HCT116 (cell line): ENCODE measurements at regions not wholly inside any gene's neighbourhood (a gene's known extent, or its start where the extent isn't known, plus 50 kb on each side); places are given as distances from the start of the nearest gene placed in this dataset.

Experiments
- ATAC-seq: fragments of 200-7000 bp; cut with Tn5 transposase; 2 replicates; pipeline ENCODE4 v1.9.1; 2020; ENCODE audit warnings: mild to moderate bottlenecking, moderate library complexity
- BruUV-seq: library from RNA; stranded (reverse); fragments of 400-500 nt; replicated peaks from 2 replicates; lab custom pipeline; 2021; lab: Mats Ljungman, UMichigan
- CTCF ChIA-PET: fragments of 300-600 bp; sonication (Branson Sonifier 250); formaldehyde crosslinking; loops from one replicate; lab custom pipeline; 2021; ENCODE audit warnings: antibody characterized with exemption; lab: Charles Lee
- POLR2A ChIA-PET: fragments of 300-600, 350-600 bp; sonication (Branson Sonifier 250); formaldehyde crosslinking; loops from one replicate; lab custom pipeline; 2021; ENCODE audit warnings: antibody characterized with exemption; lab: Charles Lee
- RAD21 ChIA-PET, 2 experiments: fragments of 300-600 bp; sonication (Branson Sonifier 250); formaldehyde crosslinking; loops; one replicate each; lab custom pipeline; 2023; ENCODE audit warnings: low total read pairs in 2 of 2; ENCODE audit not compliant: uncharacterized antibody in 2 of 2, unreplicated experiment in 2 of 2, low non-redundant PET in 1 of 2; lab: Charles Lee
- DNase-seq: peaks from one replicate; pipeline ENCODE4 v3.0.0-alpha.2; 2010; ENCODE audit warnings: low read depth, low spot score
- H2AFZ ChIP-seq: fragments of 200-600 bp; shearing (Covaris generic), sonication (generic); 2 replicates; pipeline ENCODE4 v1.6.1; 2017; ENCODE audit warnings: low read depth, mixed run types, mixed read lengths, antibody characterized with exemption, low read length; ENCODE audit not compliant: poor library complexity, severe bottlenecking
- H3K27ac ChIP-seq: 2 replicates; pipeline ENCODE4 v1.5.1; 2012; ENCODE audit warnings: low read depth, low read length
- H3K27me3 ChIP-seq: fragments of 200-600 bp; sonication (generic); 2 replicates; pipeline ENCODE4 v1.6.1; 2016; ENCODE audit warnings: mixed run types, low read length, mixed read lengths; ENCODE audit not compliant: insufficient read depth
- H3K36me3 ChIP-seq, 2 experiments: fragments of 200-500 bp in 1 of 2; fragments of 200-600 bp in 1 of 2; sonication (Bioruptor generic) in 1 of 2; sonication (generic) in 1 of 2; 2 replicates each; pipeline versions ENCODE4 v1.5.1 to v1.6.1; 2014 to 2016; ENCODE audit warnings: low read length in 2 of 2, inconsistent platforms in 1 of 2, mixed read lengths in 1 of 2, mixed run types in 1 of 2; ENCODE audit not compliant: insufficient read depth in 2 of 2, control insufficient read depth in 1 of 2
- H3K4me1 ChIP-seq, 2 experiments: fragments of 200-600 bp in 1 of 2; sonication (generic) in 1 of 2; 2 replicates each; pipeline versions ENCODE4 v1.5.1 to v1.6.1; 2012 to 2017; ENCODE audit warnings: low read length in 2 of 2, inconsistent platforms in 1 of 2, mild to moderate bottlenecking in 1 of 2, mixed read lengths in 1 of 2, mixed run types in 1 of 2, moderate library complexity in 1 of 2; ENCODE audit not compliant: insufficient read depth in 2 of 2, control insufficient read depth in 1 of 2
- H3K4me2 ChIP-seq: fragments of 200-600 bp; sonication (generic); 2 replicates; pipeline ENCODE4 v1.6.1; 2017; ENCODE audit warnings: mixed run types, low read length, mixed read lengths
- H3K4me3 ChIP-seq, 2 experiments: fragments of 200-600 bp in 1 of 2; sonication (generic) in 1 of 2; replicated peaks in 1 of 2; 2 replicates each; pipeline ENCODE4 v1.5.1; 2011 to 2016; ENCODE audit warnings: low read length in 2 of 2, control low read depth in 1 of 2, low read depth in 1 of 2, mild to moderate bottlenecking in 1 of 2, mixed read lengths in 1 of 2, mixed run types in 1 of 2
- H3K79me2 ChIP-seq: fragments of 200-600 bp; sonication (generic); 2 replicates; pipeline ENCODE4 v1.6.1; 2017; ENCODE audit warnings: mild to moderate bottlenecking, mixed run types, low read length, moderate library complexity, mixed read lengths; ENCODE audit not compliant: insufficient read depth
- H3K9ac ChIP-seq: fragments of 200-600 bp; sonication (generic); 2 replicates; pipeline ENCODE4 v1.6.1; 2016; ENCODE audit warnings: low read length, mixed read lengths
- H3K9me2 ChIP-seq: fragments of 200-600 bp; sonication (generic), shearing (Covaris generic); 2 replicates; pipeline ENCODE4 v1.6.1; 2017; ENCODE audit warnings: mixed run types, mild to moderate bottlenecking, moderate library complexity; ENCODE audit not compliant: insufficient read depth
- H3K9me3 ChIP-seq, 2 experiments: fragments of 200-500 bp in 1 of 2; fragments of 200-600 bp in 1 of 2; sonication (Bioruptor generic) in 1 of 2; sonication (generic) in 1 of 2; 2 replicates each; pipeline ENCODE4 v1.6.1; 2014 to 2017; ENCODE audit warnings: low read length in 2 of 2, mixed read lengths in 2 of 2, inconsistent platforms in 1 of 2, low read depth in 1 of 2, mild to moderate bottlenecking in 1 of 2, mixed run types in 1 of 2, moderate library complexity in 1 of 2; ENCODE audit not compliant: control insufficient read depth in 1 of 2, insufficient read depth in 1 of 2
- H4K20me1 ChIP-seq: fragments of 200-600 bp; sonication (generic), shearing (Covaris generic); 2 replicates; pipeline ENCODE4 v1.6.1; 2017; ENCODE audit warnings: mixed run types, mild to moderate bottlenecking, moderate library complexity; ENCODE audit not compliant: insufficient read depth
- ATF3 ChIP-seq: IDR thresholded peaks from 2 replicates; pipeline ENCODE4 v1.6.1; 2012
- CBX3 ChIP-seq: IDR thresholded peaks from 2 replicates; pipeline ENCODE4 v1.6.1; 2012; ENCODE audit warnings: low read depth
- CEBPB ChIP-seq: IDR thresholded peaks from 2 replicates; pipeline ENCODE4 v1.6.1; 2012; ENCODE audit warnings: low read depth
- CTCF ChIP-seq, 3 experiments: fragments of 200-600 bp in 1 of 3; sonication (generic) in 1 of 3; IDR thresholded peaks in 2 of 3; conservative IDR thresholded peaks in 1 of 3; 2 replicates each; pipeline ENCODE4 v1.5.1; 2012 to 2017; ENCODE audit warnings: low read depth in 2 of 3, low read length in 2 of 3, antibody characterized with exemption in 1 of 3, borderline replicate concordance in 1 of 3, control low read depth in 1 of 3, mild to moderate bottlenecking in 1 of 3, mixed read lengths in 1 of 3, mixed run types in 1 of 3, moderate library complexity in 1 of 3; ENCODE audit not compliant: insufficient read depth in 1 of 3
- EGR1 ChIP-seq: IDR thresholded peaks from 2 replicates; pipeline ENCODE4 v1.6.1; 2012; ENCODE audit warnings: low read depth
- ELF1 ChIP-seq: IDR thresholded peaks from 2 replicates; pipeline ENCODE4 v1.6.1; 2012; ENCODE audit warnings: low read depth, borderline replicate concordance
- FOSL1 ChIP-seq: IDR thresholded peaks from 2 replicates; pipeline ENCODE4 v1.6.1; 2012; ENCODE audit warnings: low read depth
- MAX ChIP-seq: IDR thresholded peaks from 2 replicates; pipeline ENCODE4 v1.6.1; 2012
- POLR2AphosphoS5 ChIP-seq: IDR thresholded peaks from 2 replicates; pipeline ENCODE4 v1.6.1; 2011; ENCODE audit warnings: mild to moderate bottlenecking, low read depth, low read length, moderate library complexity
- RAD21 ChIP-seq: IDR thresholded peaks from 2 replicates; pipeline ENCODE4 v1.6.1; 2012; ENCODE audit warnings: low read depth, mild to moderate bottlenecking
- SIN3A ChIP-seq: IDR thresholded peaks from 2 replicates; pipeline ENCODE4 v1.6.1; 2012; ENCODE audit warnings: low read depth
- SP1 ChIP-seq: IDR thresholded peaks from 2 replicates; pipeline ENCODE4 v1.6.1; 2012; ENCODE audit warnings: low read depth
- SRF ChIP-seq: IDR thresholded peaks from 2 replicates; pipeline ENCODE4 v1.6.1; 2012; ENCODE audit warnings: low read depth
- YY1 ChIP-seq: IDR thresholded peaks from 2 replicates; pipeline ENCODE4 v1.6.1; 2011; ENCODE audit warnings: low read length, low read depth, moderate library complexity, mild to moderate bottlenecking; ENCODE audit not compliant: insufficient replicate concordance; ENCODE audit errors: extremely low read depth
- ZBTB33 ChIP-seq: IDR thresholded peaks from 2 replicates; pipeline ENCODE4 v1.6.1; 2011; ENCODE audit warnings: mild to moderate bottlenecking, low read length, moderate library complexity; ENCODE audit not compliant: insufficient replicate concordance; ENCODE audit errors: extremely low read depth
- ZFX ChIP-seq: fragments of 450-650 bp; IDR thresholded peaks from 2 replicates; pipeline ENCODE4 v1.6.1; 2017
- ZNF274 ChIP-seq: fragments of 200-500 bp; sonication (Bioruptor generic); IDR thresholded peaks from 2 replicates; pipeline ENCODE4 v1.6.1; 2014; ENCODE audit warnings: mild to moderate bottlenecking, low read depth, low read length, inconsistent platforms
- intact Hi-C: fragments of 100-400 bp; cut with micrococcal nuclease; formaldehyde crosslinking; loops from 2 replicates; pipeline ENCODE4 v1.10.0; 2022

DNA sequence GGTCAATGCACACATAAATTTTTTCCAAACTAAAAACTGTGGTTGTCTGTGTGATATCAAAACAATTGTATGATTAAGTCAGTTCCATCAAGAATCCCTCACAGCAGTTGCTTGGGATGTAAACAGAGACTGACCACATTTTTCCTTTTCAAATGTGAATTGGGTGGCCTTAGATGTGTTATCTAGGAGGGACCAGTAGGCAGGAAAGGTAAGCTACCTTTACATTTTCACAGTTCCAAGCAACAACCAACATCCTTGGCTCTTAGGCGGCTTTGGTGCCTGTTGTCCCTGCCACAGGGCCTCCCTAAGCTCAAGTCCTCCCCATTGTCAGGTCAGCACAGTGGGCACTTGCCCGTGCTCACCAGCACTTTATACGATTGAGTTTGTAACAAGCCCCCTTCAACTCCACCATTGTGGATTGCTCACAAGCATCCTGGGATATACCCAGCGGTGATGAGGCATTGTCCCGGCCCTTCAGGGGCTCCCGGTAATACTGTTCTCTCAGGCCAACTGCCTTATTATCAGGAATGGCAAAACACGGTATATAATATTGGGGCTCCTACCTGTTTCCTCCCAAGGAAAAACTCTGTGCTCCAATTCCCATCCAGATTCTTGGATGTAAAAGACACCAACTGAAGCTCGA, 114.9 kb upstream of the ANKRD1 start:
- no peaks in the 10 kb centered on the region for H3K27me3 ChIP-seq
- no peak overlapping the region for H3K9ac ChIP-seq
- no peaks in the 10 kb centered on the region for H3K9me2 ChIP-seq
- H4K20me1 ChIP-seq: no peaks in the 10 kb centered on the region
- DNase-seq: no peak
- H3K4me1 ChIP-seq: no peaks in the 10 kb centered on the region
- ATAC-seq: no peak
- no peak overlapping the region for H3K4me2 ChIP-seq
- H3K27ac ChIP-seq: no peak overlapping the region
- H2AFZ ChIP-seq: no peak overlapping the region
- no peaks in the 10 kb centered on the region for H3K79me2 ChIP-seq
- POLR2A ChIA-PET: no interaction called here
- H3K9me3 ChIP-seq: no peaks in the 10 kb centered on the region
- H3K36me3 ChIP-seq: no peaks in the 10 kb centered on the region
- RAD21 ChIA-PET: no interaction called here
- no peak overlapping the region for H3K4me3 ChIP-seq
- intact Hi-C loops: no loop called here
- TF ChIP-seq ELF1: no peak
- TF ChIP-seq POLR2AphosphoS5: no peak
- no peak for TF ChIP-seq CEBPB
- no peak for TF ChIP-seq CBX3
- no peak for TF ChIP-seq SIN3A
- no TSS peak for BruUV-seq
- CTCF ChIA-PET: no interaction called here

GRCh38 chr10:91036807-91037411, 116.0 kb upstream of the ANKRD1 start:
- Histone ChIP-seq H2AFZ (no peak overlapping the region), H3K4me1 (no peaks in the 10 kb centered on the region), H3K79me2 (no peaks in the 10 kb centered on the region), H3K27me3 (no peaks in the 10 kb centered on the region), H3K4me2 (no peak overlapping the region), H3K27ac (no peak overlapping the region), H3K36me3 (no peaks in the 10 kb centered on the region), H3K9me2 (no peaks in the 10 kb centered on the region), H4K20me1 (no peaks in the 10 kb centered on the region), H3K4me3 (no peak overlapping the region), H3K9me3 (no peaks in the 10 kb centered on the region), H3K9ac (no peak overlapping the region)
- DNase-seq (no peak), ATAC-seq (no peak)
- BruUV-seq: no TSS peak
- ChIA-PET RAD21 (no interaction called here), CTCF (no interaction called here), POLR2A (no interaction called here)
- intact Hi-C loops: no loop called here
- no peak for TF ChIP-seq ZBTB33
- TF ChIP-seq FOSL1: no peak
- TF ChIP-seq CEBPB: no peak
- TF ChIP-seq YY1: no peak
- no peak for TF ChIP-seq MAX
- TF ChIP-seq ATF3: no peak
- TF ChIP-seq SP1: no peak
- TF ChIP-seq RAD21: no peak
- TF ChIP-seq ZFX: no peak
- TF ChIP-seq ZNF274: no peak
- no peak for TF ChIP-seq CTCF (IDR thresholded peaks at IDR 0.05 in 2 of 3, conservative IDR thresholded peaks at IDR 0.05 in 1 of 3; ENCODE audit: borderline replicate concordance in 1 of 3, insufficient read depth in 1 of 3, low read depth in 2 of 3, low read length in 2 of 3)
- TF ChIP-seq POLR2AphosphoS5: no peak
- no peak for TF ChIP-seq SRF
- no peak for TF ChIP-seq EGR1
